ENCODE measurements at regions not wholly inside any gene's neighbourhood (a gene's known extent, or its start where the extent isn't known, plus 50 kb on each side); places are given as distances from the start of the nearest gene placed in this dataset.

GRCh38 chr4:22162454-22162853 lies 213.9 kb upstream of the KCNIP4 start:
- Histone ChIP-seq H3K4me3 (no peak overlapping the region), H2AFZ (ENCODE audit: control insufficient read depth, low read depth, low read length) (no peak overlapping the region), H3K4me1 (ENCODE audit: control insufficient read depth, insufficient read depth, low read length) (no peaks in the 10 kb centered on the region), H3K79me2 (ENCODE audit: control insufficient read depth, insufficient read depth, low read length) (no peaks in the 10 kb centered on the region), H3K9me3 (replicated peaks; ENCODE audit: control insufficient read depth, insufficient read depth, low read length) (no peaks in the 10 kb centered on the region), H3K36me3 (ENCODE audit: control insufficient read depth in 2 of 2, insufficient read depth in 2 of 2, low read length in 1 of 2) (no peaks in the 10 kb centered on the region), H3K27me3 (replicated peaks in 1 of 2; ENCODE audit: control insufficient read depth in 2 of 2, insufficient read depth in 2 of 2, low read length in 1 of 2) (no peaks in the 10 kb centered on the region), H4K20me1 (ENCODE audit: control insufficient read depth, insufficient read depth) (no peaks in the 10 kb centered on the region), H3K27ac (ENCODE audit: control insufficient read depth, insufficient read depth) (no peak overlapping the region), H3K4me2 (ENCODE audit: control insufficient read depth, insufficient read depth) (no peak overlapping the region), H3K9ac (ENCODE audit: control insufficient read depth, insufficient read depth, low read length) (no peak overlapping the region)
- FAIRE-seq (no peak), ATAC-seq (no peak), DNase-seq (ENCODE audit: low read depth, low spot score) (no peak)
- BruUV-seq (replicated peaks), result no TSS peak
- WGBS (ENCODE audit: insufficient coverage, insufficient replicate concordance, low lambda C conversion rate, missing lambda C conversion rate), result 0% methylated on average over 5 of the region's 5 CpGs
- in situ Hi-C loops (cut with MboI), result no loop called here
- TF ChIP-seq WRNIP1 (IDR thresholded peaks at IDR 0.05; ENCODE audit: borderline replicate concordance, low read depth, low read length), result no peak
- TF ChIP-seq GABPA (IDR thresholded peaks at IDR 0.05; ENCODE audit: low read depth), result no peak
- no peak for TF ChIP-seq ZBTB11 (CRISPR knock-in tag; IDR thresholded peaks at IDR 0.05)
- no peak for TF ChIP-seq RB1 (IDR thresholded peaks at IDR 0.05; ENCODE audit: borderline replicate concordance)
- no peak for TF ChIP-seq TBL1XR1 (IDR thresholded peaks at IDR 0.05; ENCODE audit: low read depth, low read length)
- TF ChIP-seq BCLAF1 (IDR thresholded peaks at IDR 0.05), result no peak
- no peak for TF ChIP-seq RBBP5 (conservative IDR thresholded peaks at IDR 0.05)
- no peak for TF ChIP-seq EGR1 (IDR thresholded peaks at IDR 0.05; ENCODE audit: borderline replicate concordance in 1 of 2, low read depth in 2 of 2, low read length in 2 of 2)
- no peak for TF ChIP-seq ZBTB33 (IDR thresholded peaks at IDR 0.05)
- TF ChIP-seq ZBTB4 (CRISPR knock-in tag; IDR thresholded peaks at IDR 0.05), result no peak
- TF ChIP-seq SUZ12 (IDR thresholded peaks at IDR 0.05; ENCODE audit: unreplicated experiment), result no peak
- no peak for TF ChIP-seq STAT1 (conservative IDR thresholded peaks at IDR 0.05)
- POLR2A ChIA-PET, result no interaction called here
- CTCF ChIA-PET, result no interaction called here
- intact Hi-C loops (cut with micrococcal nuclease; ENCODE audit: unreplicated experiment), result no loop called here
- RAD21 ChIA-PET (ENCODE audit: unreplicated experiment), result no interaction called here
- SMC1A ChIA-PET (ENCODE audit: uncharacterized antibody, unreplicated experiment), result no interaction called here
